ENCODE measurements at regions not wholly inside any gene's neighbourhood (a gene's known extent, or its start where the extent isn't known, plus 50 kb on each side); places are given as distances from the start of the nearest gene placed in this dataset.

DNA sequence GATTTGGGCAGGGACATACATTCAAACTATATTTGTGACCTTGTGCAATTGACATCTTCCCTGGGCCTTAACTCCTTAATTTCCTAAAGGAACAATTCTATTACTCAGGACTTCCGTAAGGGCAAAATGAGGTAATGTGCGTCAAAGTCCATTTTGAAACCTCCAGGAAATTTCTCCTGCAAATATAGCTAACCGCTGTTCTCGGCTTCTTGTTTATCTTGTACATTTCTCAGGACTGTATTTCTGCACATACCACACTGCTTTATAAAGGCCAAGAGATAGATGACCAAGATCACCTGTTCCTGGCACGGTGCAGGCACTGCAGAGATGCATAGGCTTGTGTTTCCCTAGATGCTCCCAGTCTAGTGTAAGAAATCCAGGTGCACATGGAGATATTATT is 1009.4 kb downstream of the BCL11B start:
- TF ChIP-seq ZBTB7A (IDR thresholded peaks at IDR 0.05; ENCODE audit: low read depth) (no peak), FOXM1 (IDR thresholded peaks at IDR 0.05; ENCODE audit: borderline replicate concordance, low read depth) (no peak), TAF1 (IDR thresholded peaks at IDR 0.05; ENCODE audit: low read depth) (no peak), CREB1 (IDR thresholded peaks at IDR 0.05; ENCODE audit: low read depth) (no peak), TCF12 (IDR thresholded peaks at IDR 0.05; ENCODE audit: low read depth) (no peak), YY1 (IDR thresholded peaks at IDR 0.05; ENCODE audit: low read depth) (no peak), CEBPB (IDR thresholded peaks at IDR 0.05) (no peak), EGR1 (IDR thresholded peaks at IDR 0.05) (no peak), NFIC (IDR thresholded peaks at IDR 0.05) (no peak), EP300 (IDR thresholded peaks at IDR 0.05; ENCODE audit: borderline replicate concordance) (no peak), TEAD4 (IDR thresholded peaks at IDR 0.05) (no peak)
- TF ChIP-seq, protein P1, sequence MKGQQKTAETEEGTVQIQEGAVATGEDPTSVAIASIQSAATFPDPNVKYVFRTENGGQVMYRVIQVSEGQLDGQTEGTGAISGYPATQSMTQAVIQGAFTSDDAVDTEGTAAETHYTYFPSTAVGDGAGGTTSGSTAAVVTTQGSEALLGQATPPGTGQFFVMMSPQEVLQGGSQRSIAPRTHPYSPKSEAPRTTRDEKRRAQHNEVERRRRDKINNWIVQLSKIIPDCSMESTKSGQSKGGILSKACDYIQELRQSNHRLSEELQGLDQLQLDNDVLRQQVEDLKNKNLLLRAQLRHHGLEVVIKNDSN (IDR thresholded peaks at IDR 0.05): no peak
- TF ChIP-seq, protein P2, sequence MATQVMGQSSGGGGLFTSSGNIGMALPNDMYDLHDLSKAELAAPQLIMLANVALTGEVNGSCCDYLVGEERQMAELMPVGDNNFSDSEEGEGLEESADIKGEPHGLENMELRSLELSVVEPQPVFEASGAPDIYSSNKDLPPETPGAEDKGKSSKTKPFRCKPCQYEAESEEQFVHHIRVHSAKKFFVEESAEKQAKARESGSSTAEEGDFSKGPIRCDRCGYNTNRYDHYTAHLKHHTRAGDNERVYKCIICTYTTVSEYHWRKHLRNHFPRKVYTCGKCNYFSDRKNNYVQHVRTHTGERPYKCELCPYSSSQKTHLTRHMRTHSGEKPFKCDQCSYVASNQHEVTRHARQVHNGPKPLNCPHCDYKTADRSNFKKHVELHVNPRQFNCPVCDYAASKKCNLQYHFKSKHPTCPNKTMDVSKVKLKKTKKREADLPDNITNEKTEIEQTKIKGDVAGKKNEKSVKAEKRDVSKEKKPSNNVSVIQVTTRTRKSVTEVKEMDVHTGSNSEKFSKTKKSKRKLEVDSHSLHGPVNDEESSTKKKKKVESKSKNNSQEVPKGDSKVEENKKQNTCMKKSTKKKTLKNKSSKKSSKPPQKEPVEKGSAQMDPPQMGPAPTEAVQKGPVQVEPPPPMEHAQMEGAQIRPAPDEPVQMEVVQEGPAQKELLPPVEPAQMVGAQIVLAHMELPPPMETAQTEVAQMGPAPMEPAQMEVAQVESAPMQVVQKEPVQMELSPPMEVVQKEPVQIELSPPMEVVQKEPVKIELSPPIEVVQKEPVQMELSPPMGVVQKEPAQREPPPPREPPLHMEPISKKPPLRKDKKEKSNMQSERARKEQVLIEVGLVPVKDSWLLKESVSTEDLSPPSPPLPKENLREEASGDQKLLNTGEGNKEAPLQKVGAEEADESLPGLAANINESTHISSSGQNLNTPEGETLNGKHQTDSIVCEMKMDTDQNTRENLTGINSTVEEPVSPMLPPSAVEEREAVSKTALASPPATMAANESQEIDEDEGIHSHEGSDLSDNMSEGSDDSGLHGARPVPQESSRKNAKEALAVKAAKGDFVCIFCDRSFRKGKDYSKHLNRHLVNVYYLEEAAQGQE (IDR thresholded peaks at IDR 0.05; ENCODE audit: low read depth): no peak

- TF ChIP-seq YY1 (IDR thresholded peaks at IDR 0.05; ENCODE audit: low read depth) (no peak), EGR1 (IDR thresholded peaks at IDR 0.05) (no peak), RAD21 (IDR thresholded peaks at IDR 0.05; ENCODE audit: low read depth) (no peak), EP300 (IDR thresholded peaks at IDR 0.05; ENCODE audit: borderline replicate concordance) (no peak), TEAD4 (IDR thresholded peaks at IDR 0.05) (no peak), ZBTB7A (IDR thresholded peaks at IDR 0.05; ENCODE audit: low read depth) (no peak), CREB1 (IDR thresholded peaks at IDR 0.05; ENCODE audit: low read depth) (no peak), NFIC (IDR thresholded peaks at IDR 0.05) (no peak), TCF12 (IDR thresholded peaks at IDR 0.05; ENCODE audit: low read depth) (no peak)
Observed at GRCh38 chr14:98269533-98269932, 1002.5 kb downstream of the BCL11B start.

GRCh38 chr14:98270201-98270600 is 1001.8 kb downstream of the BCL11B start:
- TF ChIP-seq TCF12 (IDR thresholded peaks at IDR 0.05; ENCODE audit: low read depth) (no peak), EP300 (IDR thresholded peaks at IDR 0.05; ENCODE audit: borderline replicate concordance) (no peak), YY1 (IDR thresholded peaks at IDR 0.05; ENCODE audit: low read depth) (no peak), FOXM1 (IDR thresholded peaks at IDR 0.05; ENCODE audit: borderline replicate concordance, low read depth) (no peak), MAX (IDR thresholded peaks at IDR 0.05) (no peak), TAF1 (IDR thresholded peaks at IDR 0.05; ENCODE audit: low read depth) (no peak), CREB1 (IDR thresholded peaks at IDR 0.05; ENCODE audit: low read depth) (no peak), ZBTB7A (IDR thresholded peaks at IDR 0.05; ENCODE audit: low read depth) (no peak), TEAD4 (IDR thresholded peaks at IDR 0.05) (no peak), CEBPB (IDR thresholded peaks at IDR 0.05) (no peak), RAD21 (IDR thresholded peaks at IDR 0.05; ENCODE audit: low read depth) (no peak), EGR1 (IDR thresholded peaks at IDR 0.05) (no peak), NFIC (IDR thresholded peaks at IDR 0.05) (no peak)
- TF ChIP-seq, protein P1 (IDR thresholded peaks at IDR 0.05): no peak
- TF ChIP-seq, protein P2 (IDR thresholded peaks at IDR 0.05; ENCODE audit: low read depth): no peak

DNA sequence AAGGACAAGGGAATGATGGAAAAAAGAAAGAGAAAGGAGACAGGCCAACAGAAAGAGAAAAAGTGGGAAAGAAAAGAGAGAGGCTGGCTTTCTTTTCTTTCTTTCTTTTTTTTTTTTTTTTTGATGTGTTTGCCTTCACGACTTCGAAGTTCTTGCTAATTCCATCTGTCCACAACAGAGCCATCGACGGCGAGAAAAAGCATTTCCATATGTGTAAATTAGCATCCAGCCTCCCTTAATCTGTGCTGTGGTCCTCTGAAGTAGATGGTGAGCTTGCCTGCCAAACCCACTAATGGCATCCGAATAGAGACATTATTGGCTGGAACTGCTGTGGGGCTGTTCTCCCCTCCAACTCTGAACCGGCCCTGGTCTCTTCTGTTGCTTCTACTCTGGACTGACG is 997.4 kb downstream of the BCL11B start:
- TF ChIP-seq ZBTB7A (IDR thresholded peaks at IDR 0.05; ENCODE audit: low read depth) (no peak), NFIC (IDR thresholded peaks at IDR 0.05) (no peak), CREB1 (IDR thresholded peaks at IDR 0.05; ENCODE audit: low read depth) (no peak), MAX (IDR thresholded peaks at IDR 0.05) (no peak), CEBPB (IDR thresholded peaks at IDR 0.05) (no peak), EP300 (IDR thresholded peaks at IDR 0.05; ENCODE audit: borderline replicate concordance) (no peak), TCF12 (IDR thresholded peaks at IDR 0.05; ENCODE audit: low read depth) (no peak), TEAD4 (IDR thresholded peaks at IDR 0.05) (no peak), FOXM1 (IDR thresholded peaks at IDR 0.05; ENCODE audit: borderline replicate concordance, low read depth) (no peak), RAD21 (IDR thresholded peaks at IDR 0.05; ENCODE audit: low read depth) (no peak)
- TF ChIP-seq, protein P1 (IDR thresholded peaks at IDR 0.05): no peak
- TF ChIP-seq, protein P2 (IDR thresholded peaks at IDR 0.05; ENCODE audit: low read depth): no peak
